Prostate gland (tissue), 2 donors: ENCODE measurements at regions not wholly inside any gene's neighbourhood (a gene's known extent, or its start where the extent isn't known, plus 50 kb on each side); places are given as distances from the start of the nearest gene placed in this dataset.

Experiments used
- CTCF ChIP-seq, 4 experiments: fragments of 200-600 bp in 2 of 4; fragments of 450-650 bp in 2 of 4; sonication (generic) in 2 of 4; IDR thresholded peaks; 1 replicate in 3 of 4; 2 replicates in 1 of 4; pipeline ENCODE4 v1.5.1; 2016 to 2019; ENCODE audit warnings: antibody characterized with exemption in 4 of 4, mild to moderate bottlenecking in 2 of 4, moderate library complexity in 2 of 4
- POLR2A ChIP-seq: fragments of 450-650 bp; IDR thresholded peaks from one replicate; pipeline ENCODE4 v1.6.1; 2016; ENCODE audit warnings: antibody characterized with exemption, mild to moderate bottlenecking
- POLR2AphosphoS5 ChIP-seq: sonication (generic); formaldehyde crosslinking; IDR thresholded peaks from one replicate; pipeline ENCODE4 v1.6.1; 2017; ENCODE audit warnings: antibody characterized with exemption

- TF ChIP-seq POLR2A (no peak), POLR2AphosphoS5 (no peak), CTCF (IDR thresholded peaks at IDR 0.05) (no peak)
Measured at GRCh38 chr2:8584174-8585066, 97.4 kb upstream of the ID2 start.
